HFFc6 (cell line): ENCODE measurements at regions not wholly inside any gene's neighbourhood (a gene's known extent, or its start where the extent isn't known, plus 50 kb on each side); places are given as distances from the start of the nearest gene placed in this dataset.

ENCODE experiments used
- DNase-seq: peaks from one replicate; pipeline ENCODE4 v3.0.0-alpha.2; 2018
- H3K27ac Mint-ChIP-seq: 2 replicates; pipeline ENCODE4 v1.8.0; 2020; ENCODE audit warnings: mild to moderate bottlenecking, mixed read lengths
- H3K27me3 Mint-ChIP-seq: 2 replicates; pipeline ENCODE4 v1.8.0; 2021; ENCODE audit warnings: mild to moderate bottlenecking, moderate library complexity, mixed read lengths; ENCODE audit not compliant: insufficient read depth
- H3K36me3 Mint-ChIP-seq: 2 replicates; pipeline ENCODE4 v1.8.0; 2021; ENCODE audit warnings: low read depth, mixed read lengths
- H3K4me1 Mint-ChIP-seq: 2 replicates; pipeline ENCODE4 v1.8.0; 2020; ENCODE audit warnings: low read depth, mixed read lengths
- H3K4me3 Mint-ChIP-seq: 2 replicates; pipeline ENCODE4 v1.8.0; 2020; ENCODE audit warnings: mild to moderate bottlenecking, moderate library complexity, mixed read lengths
- H3K9me3 Mint-ChIP-seq: 2 replicates; pipeline ENCODE4 v1.8.0; 2020; ENCODE audit warnings: mild to moderate bottlenecking, mixed read lengths
- TF ChIP-seq, protein P1 (sequence below): fragments of 200-600 bp; sonication (generic); IDR thresholded peaks from 2 replicates; pipeline ENCODE4 v1.5.0; 2021; ENCODE audit warnings: antibody characterized with exemption, mild to moderate bottlenecking

DNA sequence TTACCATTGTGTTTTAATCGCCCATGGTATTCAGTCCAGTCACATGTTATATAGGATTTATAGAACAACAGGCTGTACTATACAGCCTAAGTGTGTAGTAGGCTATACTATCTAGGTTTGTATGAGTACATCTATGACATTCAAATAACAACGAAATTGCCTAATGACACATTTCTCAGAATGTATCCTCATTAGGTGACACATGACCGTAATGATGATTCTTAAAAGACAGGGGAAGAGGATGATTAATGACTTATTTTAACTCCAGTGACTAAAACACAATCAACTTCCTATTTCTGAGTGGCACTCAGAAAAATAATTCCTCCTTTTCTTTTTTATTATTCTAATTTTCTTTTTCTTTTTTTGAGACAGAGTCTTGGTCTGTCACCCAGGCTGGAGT lies 63.0 kb upstream of the ACSL3 start:
- Mint-ChIP-seq H3K9me3 (no peaks in the 10 kb centered on the region), H3K36me3 (no peaks in the 10 kb centered on the region), H3K27ac (no peak overlapping the region), H3K4me1 (peaks cover 38% of the 10 kb centered on the region), H3K27me3 (no peaks in the 10 kb centered on the region), H3K4me3 (no peak overlapping the region)
- TF ChIP-seq, protein P1, sequence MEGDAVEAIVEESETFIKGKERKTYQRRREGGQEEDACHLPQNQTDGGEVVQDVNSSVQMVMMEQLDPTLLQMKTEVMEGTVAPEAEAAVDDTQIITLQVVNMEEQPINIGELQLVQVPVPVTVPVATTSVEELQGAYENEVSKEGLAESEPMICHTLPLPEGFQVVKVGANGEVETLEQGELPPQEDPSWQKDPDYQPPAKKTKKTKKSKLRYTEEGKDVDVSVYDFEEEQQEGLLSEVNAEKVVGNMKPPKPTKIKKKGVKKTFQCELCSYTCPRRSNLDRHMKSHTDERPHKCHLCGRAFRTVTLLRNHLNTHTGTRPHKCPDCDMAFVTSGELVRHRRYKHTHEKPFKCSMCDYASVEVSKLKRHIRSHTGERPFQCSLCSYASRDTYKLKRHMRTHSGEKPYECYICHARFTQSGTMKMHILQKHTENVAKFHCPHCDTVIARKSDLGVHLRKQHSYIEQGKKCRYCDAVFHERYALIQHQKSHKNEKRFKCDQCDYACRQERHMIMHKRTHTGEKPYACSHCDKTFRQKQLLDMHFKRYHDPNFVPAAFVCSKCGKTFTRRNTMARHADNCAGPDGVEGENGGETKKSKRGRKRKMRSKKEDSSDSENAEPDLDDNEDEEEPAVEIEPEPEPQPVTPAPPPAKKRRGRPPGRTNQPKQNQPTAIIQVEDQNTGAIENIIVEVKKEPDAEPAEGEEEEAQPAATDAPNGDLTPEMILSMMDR, result no peak
- no peak for DNase-seq

DNA sequence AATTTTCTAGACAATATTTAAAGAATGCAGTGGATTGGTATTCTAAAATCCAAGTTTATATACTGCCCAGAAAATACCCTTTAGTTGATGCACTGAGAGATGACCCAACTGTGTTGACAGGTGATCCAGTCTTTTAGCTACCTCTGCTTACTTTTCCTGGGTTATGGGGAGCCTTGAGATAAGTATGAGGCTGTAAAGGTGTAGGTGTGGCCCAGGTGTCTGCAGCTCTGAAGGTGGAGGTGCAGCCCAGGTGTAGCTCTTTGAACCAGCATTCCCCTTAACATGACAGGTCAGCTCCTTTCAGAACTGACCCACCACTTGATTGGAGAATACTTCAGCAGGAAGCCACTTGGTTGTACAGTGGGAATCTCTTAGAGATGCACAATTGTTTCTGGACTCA lies 62.3 kb upstream of the ACSL3 start:
- DNase-seq, result no peak
- H3K9me3 Mint-ChIP-seq, result no peaks in the 10 kb centered on the region
- H3K4me1 Mint-ChIP-seq, result peaks cover 38% of the 10 kb centered on the region
- H3K36me3 Mint-ChIP-seq, result no peaks in the 10 kb centered on the region
- H3K27ac Mint-ChIP-seq, result no peak overlapping the region
- H3K27me3 Mint-ChIP-seq, result no peaks in the 10 kb centered on the region; the same call in 1 of the 2 replicates
- no peak overlapping the region for H3K4me3 Mint-ChIP-seq
- TF ChIP-seq, protein P1, result no peak

- H3K27ac Mint-ChIP-seq, result no peak overlapping the region
Observed at GRCh38 chr2:222799262-222799918, 61.4 kb upstream of the ACSL3 start.

GRCh38 chr2:222802514-222803196 lies 58.2 kb upstream of the ACSL3 start:
- Mint-ChIP-seq H3K27ac (no peak overlapping the region), H3K36me3 (no peaks in the 10 kb centered on the region), H3K27me3 (no peaks in the 10 kb centered on the region; the same call in 1 of the 2 replicates), H3K9me3 (no peaks in the 10 kb centered on the region), H3K4me1 (peaks cover 15% of the 10 kb centered on the region), H3K4me3 (no peak overlapping the region)
- TF ChIP-seq, protein P1, result no peak
- no peak for DNase-seq

More at GRCh38 chr2:222799262-222799918, 61.4 kb upstream of the ACSL3 start:
- Mint-ChIP-seq H3K36me3 (no peaks in the 10 kb centered on the region), H3K4me3 (no peak overlapping the region), H3K9me3 (no peaks in the 10 kb centered on the region), H3K4me1 (peaks cover 38% of the 10 kb centered on the region), H3K27me3 (no peaks in the 10 kb centered on the region; the same call in 1 of the 2 replicates)
- DNase-seq, result no peak
- TF ChIP-seq, protein P1, result no peak

DNA sequence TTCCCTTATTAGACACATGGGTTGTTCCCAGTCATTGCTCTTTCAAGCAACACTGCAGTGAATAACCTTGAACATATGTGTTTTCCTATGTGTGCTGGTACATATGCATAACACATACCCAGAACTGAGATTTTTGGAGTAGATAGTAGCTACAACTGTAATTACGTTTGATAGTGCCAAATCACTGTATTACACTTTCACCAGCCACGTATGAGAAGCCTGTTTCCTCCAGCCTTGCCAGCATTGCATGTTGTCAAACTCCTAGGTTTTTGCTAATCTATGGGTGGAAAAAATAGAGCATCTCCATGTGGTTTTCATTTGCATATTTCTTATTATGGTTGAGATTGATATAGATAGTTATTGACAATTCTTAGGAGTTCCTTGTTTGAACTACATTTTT lies 56.5 kb upstream of the ACSL3 start:
- H3K9me3 Mint-ChIP-seq, result no peaks in the 10 kb centered on the region
- DNase-seq, result no peak
- H3K36me3 Mint-ChIP-seq, result no peaks in the 10 kb centered on the region
- TF ChIP-seq, protein P1, result no peak
- H3K4me3 Mint-ChIP-seq, result no peak overlapping the region
- peaks cover 10% of the 10 kb centered on the region; the same call in 1 of the 2 replicates for H3K4me1 Mint-ChIP-seq
- H3K27me3 Mint-ChIP-seq, result peaks cover 2% of the 10 kb centered on the region
- no peak overlapping the region for H3K27ac Mint-ChIP-seq
